ENCODE measurements at regions not wholly inside any gene's neighbourhood (a gene's known extent, or its start where the extent isn't known, plus 50 kb on each side); places are given as distances from the start of the nearest gene placed in this dataset.

DNA sequence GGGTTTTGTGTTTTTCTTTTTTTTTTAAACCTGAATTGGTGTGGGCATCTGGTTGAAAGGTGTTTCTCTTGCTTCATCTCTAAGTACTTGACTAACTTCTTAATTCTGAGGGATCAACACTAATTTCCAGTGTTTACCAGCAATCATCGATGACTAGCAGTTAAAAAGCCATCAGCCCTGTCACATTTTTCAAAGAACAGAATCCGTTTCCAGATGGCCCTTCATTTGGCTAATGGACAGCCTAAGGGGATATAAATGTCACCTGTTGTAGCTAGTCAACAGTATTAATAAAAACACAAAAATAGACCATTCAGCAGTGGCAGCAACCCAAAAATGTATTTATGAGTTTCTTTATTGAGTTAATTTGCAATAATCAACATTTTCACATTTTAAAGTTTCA, 1076.5 kb downstream of the MAT2B start:
- TF ChIP-seq EP300 (IDR thresholded peaks at IDR 0.05; ENCODE audit: low read depth) (no peak), POLR2AphosphoS5 (IDR thresholded peaks at IDR 0.05) (no peak), POLR2A (IDR thresholded peaks at IDR 0.05) (no peak)
- intact Hi-C loops (cut with DNase I; ENCODE audit: low total_unique reads): no loop called here
- H3K4me3 ChIP-seq: no peak overlapping the region
- in situ Hi-C loops (cut with MboI; ENCODE audit: low pct_ligation_motif_present in 1 of 4, low pct_unique_long_range_greater_than_20kb in 1 of 4, low sequenced_read_pairs in 3 of 4): no loop called here
- no peak overlapping the region for H3K27ac ChIP-seq
- WGBS, 2 donors (ENCODE audit: low coverage in 1 of 2): 56 to 66% methylated on average over 2 of the region's 2 CpGs
- no peak for DNase-seq
- no peaks in the 10 kb centered on the region for H3K36me3 ChIP-seq
- no peaks in the 10 kb centered on the region for H3K27me3 ChIP-seq
- no peaks in the 10 kb centered on the region for H3K9me3 ChIP-seq
- H3K4me1 ChIP-seq: no peaks in the 10 kb centered on the region

DNA sequence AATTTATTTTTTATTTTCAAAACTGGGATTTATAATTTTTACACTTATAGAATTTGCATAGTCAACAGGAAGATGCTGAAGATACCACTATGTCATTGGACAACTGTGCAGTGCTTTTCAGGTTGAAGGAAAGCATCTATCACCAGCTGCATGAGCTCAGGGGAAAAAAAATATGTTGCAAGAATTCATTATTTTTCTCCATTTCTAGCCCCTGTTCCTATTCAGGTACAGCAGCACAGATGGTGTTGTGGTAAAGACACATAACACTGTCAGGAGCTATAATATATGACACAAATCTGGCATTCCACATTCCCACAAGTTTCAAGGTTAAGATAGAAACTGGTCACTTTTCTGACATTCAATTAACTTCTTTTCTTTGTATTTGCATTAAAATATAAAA, 1088.6 kb downstream of the MAT2B start:
- Histone ChIP-seq H3K36me3 (no peaks in the 10 kb centered on the region), H3K27me3 (no peaks in the 10 kb centered on the region), H3K27ac (no peak overlapping the region), H3K9me3 (no peaks in the 10 kb centered on the region), H3K4me1 (no peaks in the 10 kb centered on the region), H3K4me3 (no peak overlapping the region)
- TF ChIP-seq, protein P1, sequence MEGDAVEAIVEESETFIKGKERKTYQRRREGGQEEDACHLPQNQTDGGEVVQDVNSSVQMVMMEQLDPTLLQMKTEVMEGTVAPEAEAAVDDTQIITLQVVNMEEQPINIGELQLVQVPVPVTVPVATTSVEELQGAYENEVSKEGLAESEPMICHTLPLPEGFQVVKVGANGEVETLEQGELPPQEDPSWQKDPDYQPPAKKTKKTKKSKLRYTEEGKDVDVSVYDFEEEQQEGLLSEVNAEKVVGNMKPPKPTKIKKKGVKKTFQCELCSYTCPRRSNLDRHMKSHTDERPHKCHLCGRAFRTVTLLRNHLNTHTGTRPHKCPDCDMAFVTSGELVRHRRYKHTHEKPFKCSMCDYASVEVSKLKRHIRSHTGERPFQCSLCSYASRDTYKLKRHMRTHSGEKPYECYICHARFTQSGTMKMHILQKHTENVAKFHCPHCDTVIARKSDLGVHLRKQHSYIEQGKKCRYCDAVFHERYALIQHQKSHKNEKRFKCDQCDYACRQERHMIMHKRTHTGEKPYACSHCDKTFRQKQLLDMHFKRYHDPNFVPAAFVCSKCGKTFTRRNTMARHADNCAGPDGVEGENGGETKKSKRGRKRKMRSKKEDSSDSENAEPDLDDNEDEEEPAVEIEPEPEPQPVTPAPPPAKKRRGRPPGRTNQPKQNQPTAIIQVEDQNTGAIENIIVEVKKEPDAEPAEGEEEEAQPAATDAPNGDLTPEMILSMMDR (IDR thresholded peaks at IDR 0.05): no peak
- TF ChIP-seq POLR2AphosphoS5 (IDR thresholded peaks at IDR 0.05): no peak
- no peak for TF ChIP-seq EP300 (IDR thresholded peaks at IDR 0.05; ENCODE audit: low read depth)
- TF ChIP-seq POLR2A (IDR thresholded peaks at IDR 0.05): no peak
- intact Hi-C loops (cut with DNase I; ENCODE audit: low total_unique reads) (no loop called here), in situ Hi-C loops (cut with MboI; ENCODE audit: low pct_ligation_motif_present in 1 of 4, low pct_unique_long_range_greater_than_20kb in 1 of 4, low sequenced_read_pairs in 3 of 4) (no loop called here)
- DNase-seq: no peak

DNA sequence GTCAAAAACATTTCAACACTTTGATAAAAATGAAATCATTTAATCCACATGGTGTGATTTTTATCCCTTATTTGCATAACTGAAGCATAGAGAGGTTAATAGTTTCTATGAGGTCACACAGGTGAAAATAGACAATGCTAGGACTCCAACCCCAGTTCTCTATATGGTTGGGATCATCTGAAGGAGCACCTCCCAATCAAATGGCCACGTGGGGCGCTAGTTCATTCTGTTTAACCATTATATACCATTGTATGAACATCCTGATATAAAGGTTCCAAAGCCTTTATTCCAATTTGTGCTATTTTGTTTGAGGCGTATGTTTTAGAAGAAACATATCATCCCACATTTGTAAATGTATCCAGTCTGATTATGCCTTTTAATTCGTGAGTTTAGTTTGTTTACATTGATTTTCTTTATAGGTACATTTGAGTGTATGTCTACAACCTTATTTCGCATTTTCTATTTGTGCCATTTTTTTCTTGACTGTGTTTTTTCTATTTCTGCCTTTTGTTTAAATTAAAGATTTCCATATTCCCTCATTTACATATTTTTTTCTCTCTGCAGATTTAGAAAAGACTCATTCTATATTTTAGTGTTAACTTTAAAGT, 1092.0 kb downstream of the MAT2B start:
- WGBS, 2 donors (ENCODE audit: low coverage in 1 of 2): 43 to 44% methylated on average over 5 of the region's 5 CpGs
- in situ Hi-C loops (cut with MboI; ENCODE audit: low pct_ligation_motif_present in 1 of 4, low pct_unique_long_range_greater_than_20kb in 1 of 4, low sequenced_read_pairs in 3 of 4): no loop called here
- TF ChIP-seq EP300 (IDR thresholded peaks at IDR 0.05; ENCODE audit: low read depth) (no peak), POLR2A (IDR thresholded peaks at IDR 0.05) (no peak), POLR2AphosphoS5 (IDR thresholded peaks at IDR 0.05) (no peak)
- TF ChIP-seq, protein P1 (IDR thresholded peaks at IDR 0.05): no peak
- Histone ChIP-seq H3K36me3 (no peaks in the 10 kb centered on the region), H3K4me1 (no peaks in the 10 kb centered on the region), H3K27ac (no peak overlapping the region), H3K27me3 (no peaks in the 10 kb centered on the region), H3K4me3 (no peak overlapping the region), H3K9me3 (no peaks in the 10 kb centered on the region)
- DNase-seq: no peak
- intact Hi-C loops (cut with DNase I; ENCODE audit: low total_unique reads): no loop called here

DNA sequence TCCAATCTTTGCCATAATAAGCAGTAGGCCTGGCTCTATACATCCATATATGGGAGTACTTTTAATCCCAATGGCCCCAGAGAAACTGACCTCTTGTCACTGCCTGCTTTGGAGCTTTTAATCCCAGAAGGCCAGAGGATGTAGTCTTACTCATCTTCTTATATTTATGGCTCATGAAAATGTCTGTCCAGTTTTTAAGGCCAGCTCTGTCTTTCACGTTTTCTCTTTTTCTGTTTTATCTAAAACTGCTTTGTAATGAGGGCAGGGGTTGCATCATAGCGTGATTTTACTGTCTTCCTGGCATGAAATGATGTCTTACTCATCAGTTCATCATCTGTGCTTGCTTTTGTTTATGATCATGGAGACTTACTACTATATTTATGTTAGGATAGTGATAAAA, 1094.9 kb downstream of the MAT2B start:
- in situ Hi-C loops (cut with MboI; ENCODE audit: low pct_ligation_motif_present in 1 of 4, low pct_unique_long_range_greater_than_20kb in 1 of 4, low sequenced_read_pairs in 3 of 4) (no loop called here), intact Hi-C loops (cut with DNase I; ENCODE audit: low total_unique reads) (no loop called here)
- Histone ChIP-seq H3K4me1 (no peaks in the 10 kb centered on the region), H3K36me3 (no peaks in the 10 kb centered on the region), H3K27ac (no peak overlapping the region), H3K9me3 (no peaks in the 10 kb centered on the region), H3K27me3 (no peaks in the 10 kb centered on the region), H3K4me3 (no peak overlapping the region)
- no peak for DNase-seq
- TF ChIP-seq EP300 (IDR thresholded peaks at IDR 0.05; ENCODE audit: low read depth) (no peak), POLR2AphosphoS5 (IDR thresholded peaks at IDR 0.05) (no peak), POLR2A (IDR thresholded peaks at IDR 0.05) (no peak)
- TF ChIP-seq, protein P1 (IDR thresholded peaks at IDR 0.05): no peak
- WGBS, 2 donors (ENCODE audit: low coverage in 1 of 2): 39 to 51% methylated on average over 2 of the region's 2 CpGs

DNA sequence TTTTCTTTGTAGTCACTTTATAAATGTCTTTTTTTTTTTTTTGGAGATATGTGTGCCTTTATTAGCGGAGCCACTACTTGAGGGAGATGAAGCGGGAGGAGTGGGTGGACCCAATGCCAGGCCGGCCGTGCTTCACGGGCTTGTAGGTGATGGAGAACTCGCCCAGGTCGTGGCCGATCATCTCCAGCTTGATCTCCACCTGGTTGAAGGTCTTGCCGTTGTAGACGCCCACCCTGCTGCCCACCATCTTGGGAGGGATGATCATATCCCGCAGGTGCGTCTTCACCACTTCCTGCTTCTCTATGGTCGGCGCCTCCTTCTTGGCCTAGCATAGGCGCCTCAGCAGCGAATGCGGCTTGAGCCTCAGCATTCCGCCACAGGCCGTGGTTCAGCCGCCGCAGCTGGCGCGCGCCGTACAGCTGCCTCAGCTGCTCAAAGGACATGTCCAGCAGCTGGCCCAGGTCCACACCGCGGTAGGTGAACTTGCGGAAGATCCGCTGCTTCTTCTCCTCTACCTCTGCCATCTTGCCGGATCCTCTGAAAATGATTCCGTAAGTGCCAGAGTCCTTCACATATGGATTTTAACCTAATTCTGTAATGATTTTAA, 1095.6 kb downstream of the MAT2B start:
- no peaks in the 10 kb centered on the region for H3K9me3 ChIP-seq
- in situ Hi-C loops (cut with MboI; ENCODE audit: low pct_ligation_motif_present in 1 of 4, low pct_unique_long_range_greater_than_20kb in 1 of 4, low sequenced_read_pairs in 3 of 4): no loop called here
- intact Hi-C loops (cut with DNase I; ENCODE audit: low total_unique reads): no loop called here
- no peak overlapping the region for H3K4me3 ChIP-seq
- WGBS, 2 donors (ENCODE audit: low coverage in 1 of 2): 92 to 95% methylated on average over 3 to 31 of the region's 31 CpGs
- no peaks in the 10 kb centered on the region for H3K27me3 ChIP-seq
- TF ChIP-seq EP300 (IDR thresholded peaks at IDR 0.05; ENCODE audit: low read depth) (no peak), POLR2A (IDR thresholded peaks at IDR 0.05) (no peak), POLR2AphosphoS5 (IDR thresholded peaks at IDR 0.05) (no peak)
- TF ChIP-seq, protein P1 (IDR thresholded peaks at IDR 0.05): no peak
- H3K27ac ChIP-seq: no peak overlapping the region
- no peaks in the 10 kb centered on the region for H3K36me3 ChIP-seq
- H3K4me1 ChIP-seq: no peaks in the 10 kb centered on the region
- DNase-seq: no peak

All from transverse colon (tissue), 4 donors.